GM21447 (cell line): ENCODE measurements at regions not wholly inside any gene's neighbourhood (a gene's known extent, or its start where the extent isn't known, plus 50 kb on each side); places are given as distances from the start of the nearest gene placed in this dataset.
"Not testable (repeated sequence)": the region's sequence is repeated elsewhere in the genome, so short reads cannot be mapped to it uniquely, and the experiment has no call there.

Source experiments
- ATAC-seq: cut with Tn5 transposase; IDR thresholded peaks from one replicate; pipeline ENCODE4 v1.9.1; 2021; ENCODE audit not compliant: unreplicated experiment

GRCh38 chr12:4193821-4194220 lies 79.7 kb upstream of the CCND2 start:
- no peak for ATAC-seq

- peak; percentile 72 for ATAC-seq
These were observed 81.9 kb upstream of the CCND2 start for GRCh38 chr12:4191642-4192041.

GRCh38 chr12:4191149-4191548 lies 82.4 kb upstream of the CCND2 start:
- ATAC-seq = no peak

GRCh38 chr12:4190366-4191063 lies 83.0 kb upstream of the CCND2 start:
- ATAC-seq = no peak

GRCh38 chr12:4189721-4190120 lies 83.8 kb upstream of the CCND2 start:
- ATAC-seq = no peak

- no peak for ATAC-seq
These were observed 85.6 kb upstream of the CCND2 start for GRCh38 chr12:4187916-4188315.

GRCh38 chr12:4187315-4187714 lies 86.2 kb upstream of the CCND2 start:
- ATAC-seq = not testable (repeated sequence)

- no peak for ATAC-seq
These were observed 95.0 kb upstream of the CCND2 start for GRCh38 chr12:4178424-4179170.

- no peak for ATAC-seq
These were observed 96.3 kb upstream of the CCND2 start for GRCh38 chr12:4177262-4177661.

GRCh38 chr12:4176168-4176567 lies 97.4 kb upstream of the CCND2 start:
- ATAC-seq = no peak

GRCh38 chr12:4174417-4174816 lies 99.1 kb upstream of the CCND2 start:
- ATAC-seq = no peak

GRCh38 chr12:4172999-4173398 lies 100.6 kb upstream of the CCND2 start:
- no peak for ATAC-seq

GRCh38 chr12:4171742-4172141 lies 101.8 kb upstream of the CCND2 start:
- ATAC-seq = no peak

- ATAC-seq = no peak
These were observed 103.6 kb upstream of the CCND2 start for GRCh38 chr12:4169959-4170358.

- no peak for ATAC-seq
These were observed 104.0 kb upstream of the CCND2 start for GRCh38 chr12:4169531-4169930.

- no peak for ATAC-seq
These were observed 105.5 kb upstream of the CCND2 start for GRCh38 chr12:4168036-4168435.

GRCh38 chr12:4164559-4165558 lies 108.7 kb upstream of the CCND2 start:
- ATAC-seq = peak; percentile 60

GRCh38 chr12:4164188-4164558 lies 109.4 kb upstream of the CCND2 start:
- no peak for ATAC-seq

- ATAC-seq = no peak
These were observed 111.8 kb upstream of the CCND2 start for GRCh38 chr12:4161718-4162117.

- ATAC-seq = no peak
These were observed 113.1 kb upstream of the CCND2 start for GRCh38 chr12:4160314-4161040.

- ATAC-seq = no peak
These were observed 113.7 kb upstream of the CCND2 start for GRCh38 chr12:4159851-4160250.
